ENCODE measurements at regions not wholly inside any gene's neighbourhood (a gene's known extent, or its start where the extent isn't known, plus 50 kb on each side); places are given as distances from the start of the nearest gene placed in this dataset.

DNA sequence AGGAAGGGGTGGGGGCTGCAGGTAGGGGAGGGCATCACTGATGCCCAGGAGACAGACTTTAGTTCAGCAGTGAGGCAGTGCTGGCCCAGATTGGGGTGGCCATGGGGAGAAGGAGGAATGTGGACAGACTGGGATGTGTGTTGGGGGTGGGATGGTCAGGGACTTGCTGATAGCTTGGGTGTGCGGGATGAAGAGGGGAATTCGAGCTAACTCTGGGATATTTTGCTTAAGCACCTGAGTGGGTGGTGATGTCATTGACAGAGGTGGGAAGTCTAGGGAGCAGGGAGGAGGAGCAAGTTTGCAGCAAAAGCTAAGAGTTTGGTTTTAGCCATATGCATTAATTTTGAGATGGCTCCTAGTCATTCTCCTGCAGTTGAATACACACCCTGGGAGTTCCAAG, 207.5 kb downstream of the RPLP1 start:
- H3K27me3 ChIP-seq (replicated peaks; ENCODE audit: insufficient read depth, low read length), result no peaks in the 10 kb centered on the region
- H3K9ac ChIP-seq (ENCODE audit: low read length), result no peak overlapping the region
- H4K20me1 ChIP-seq (ENCODE audit: insufficient read depth, low read length), result no peaks in the 10 kb centered on the region
- no peaks in the 10 kb centered on the region for H3K36me3 ChIP-seq (replicated peaks; ENCODE audit: insufficient read depth, low read length)
- H3K9me2 ChIP-seq (replicated peaks; ENCODE audit: insufficient read depth, low read length), result no peaks in the 10 kb centered on the region
- DNase-seq, result no peak
- H3K27ac ChIP-seq (ENCODE audit: low read length), result no peak overlapping the region
- no peaks in the 10 kb centered on the region for H3K4me1 ChIP-seq (ENCODE audit: low read length)
- H2AFZ ChIP-seq (ENCODE audit: low read length), result no peak overlapping the region
- H3K79me2 ChIP-seq (ENCODE audit: low read length), result no peaks in the 10 kb centered on the region
- TF ChIP-seq EZH2 (optimal IDR thresholded peaks at IDR 0.05; ENCODE audit: low read depth, low read length) (no peak), EZH2phosphoT487 (IDR thresholded peaks at IDR 0.05; ENCODE audit: low read length) (no peak)
- TF ChIP-seq, protein P1, sequence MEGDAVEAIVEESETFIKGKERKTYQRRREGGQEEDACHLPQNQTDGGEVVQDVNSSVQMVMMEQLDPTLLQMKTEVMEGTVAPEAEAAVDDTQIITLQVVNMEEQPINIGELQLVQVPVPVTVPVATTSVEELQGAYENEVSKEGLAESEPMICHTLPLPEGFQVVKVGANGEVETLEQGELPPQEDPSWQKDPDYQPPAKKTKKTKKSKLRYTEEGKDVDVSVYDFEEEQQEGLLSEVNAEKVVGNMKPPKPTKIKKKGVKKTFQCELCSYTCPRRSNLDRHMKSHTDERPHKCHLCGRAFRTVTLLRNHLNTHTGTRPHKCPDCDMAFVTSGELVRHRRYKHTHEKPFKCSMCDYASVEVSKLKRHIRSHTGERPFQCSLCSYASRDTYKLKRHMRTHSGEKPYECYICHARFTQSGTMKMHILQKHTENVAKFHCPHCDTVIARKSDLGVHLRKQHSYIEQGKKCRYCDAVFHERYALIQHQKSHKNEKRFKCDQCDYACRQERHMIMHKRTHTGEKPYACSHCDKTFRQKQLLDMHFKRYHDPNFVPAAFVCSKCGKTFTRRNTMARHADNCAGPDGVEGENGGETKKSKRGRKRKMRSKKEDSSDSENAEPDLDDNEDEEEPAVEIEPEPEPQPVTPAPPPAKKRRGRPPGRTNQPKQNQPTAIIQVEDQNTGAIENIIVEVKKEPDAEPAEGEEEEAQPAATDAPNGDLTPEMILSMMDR (IDR thresholded peaks at IDR 0.05; ENCODE audit: low read length), result no peak
- no peak overlapping the region for H3K4me3 ChIP-seq (ENCODE audit: low read length)
- no peaks in the 10 kb centered on the region for H3K9me3 ChIP-seq (replicated peaks; ENCODE audit: insufficient read depth, low read length)
- no peak overlapping the region for H3K4me2 ChIP-seq (ENCODE audit: low read depth, low read length)
- H3F3A ChIP-seq (ENCODE audit: insufficient read depth, low read length), result no peaks in the 10 kb centered on the region

DNA sequence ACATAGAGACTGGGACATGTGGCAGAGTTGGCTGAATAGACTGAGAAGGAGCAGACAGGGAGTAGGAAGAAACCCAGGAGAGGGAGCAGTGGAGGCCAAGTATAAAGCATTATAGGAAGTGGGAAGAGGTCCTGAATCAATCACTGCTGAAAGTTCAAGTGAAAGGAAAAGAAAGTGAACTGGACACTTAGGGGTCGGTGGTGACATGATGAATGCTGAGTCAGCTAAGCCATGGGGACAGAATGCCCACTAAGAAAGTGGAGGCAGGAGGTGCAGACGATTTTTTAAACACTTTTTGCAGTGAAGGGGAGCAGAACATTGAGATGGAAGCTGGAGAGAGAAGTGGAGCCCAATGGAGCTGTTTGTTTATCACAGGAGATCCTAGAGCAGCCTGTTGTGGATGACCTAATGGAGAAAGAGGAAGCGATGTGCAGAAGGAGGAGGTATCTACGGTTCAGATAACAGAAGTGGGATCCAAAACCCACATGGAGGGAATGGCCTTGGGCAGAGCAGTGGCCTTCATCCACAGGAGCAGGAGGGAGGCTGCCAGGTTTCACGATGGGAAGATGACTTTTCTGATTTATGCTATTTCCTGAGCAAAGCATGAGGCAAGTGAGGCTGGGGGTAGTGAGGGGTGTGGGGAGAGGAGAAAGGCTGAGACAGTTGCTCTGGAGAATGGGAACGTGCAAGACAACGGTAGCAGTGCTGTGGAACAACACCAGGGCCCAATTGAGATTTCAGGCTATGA, 208.2 kb downstream of the RPLP1 start:
- no peak for DNase-seq
- H3K4me3 ChIP-seq (ENCODE audit: low read length), result no peak overlapping the region
- H3K4me1 ChIP-seq (ENCODE audit: low read length), result no peaks in the 10 kb centered on the region
- H3K27ac ChIP-seq (ENCODE audit: low read length), result no peak overlapping the region
- no peak overlapping the region for H3K4me2 ChIP-seq (ENCODE audit: low read depth, low read length)
- H3K9ac ChIP-seq (ENCODE audit: low read length), result no peak overlapping the region
- H2AFZ ChIP-seq (ENCODE audit: low read length), result no peak overlapping the region
- H3K9me3 ChIP-seq (replicated peaks; ENCODE audit: insufficient read depth, low read length), result no peaks in the 10 kb centered on the region
- no peaks in the 10 kb centered on the region for H3K9me2 ChIP-seq (replicated peaks; ENCODE audit: insufficient read depth, low read length)
- H4K20me1 ChIP-seq (ENCODE audit: insufficient read depth, low read length), result no peaks in the 10 kb centered on the region
- no peaks in the 10 kb centered on the region for H3K79me2 ChIP-seq (ENCODE audit: low read length)
- no peaks in the 10 kb centered on the region for H3K27me3 ChIP-seq (replicated peaks; ENCODE audit: insufficient read depth, low read length)
- no peaks in the 10 kb centered on the region for H3F3A ChIP-seq (ENCODE audit: insufficient read depth, low read length)
- H3K36me3 ChIP-seq (replicated peaks; ENCODE audit: insufficient read depth, low read length), result no peaks in the 10 kb centered on the region
- TF ChIP-seq EZH2phosphoT487 (IDR thresholded peaks at IDR 0.05; ENCODE audit: low read length), result no peak
- TF ChIP-seq, protein P1 (IDR thresholded peaks at IDR 0.05; ENCODE audit: low read length), result no peak
- TF ChIP-seq EZH2 (optimal IDR thresholded peaks at IDR 0.05; ENCODE audit: low read depth, low read length), result no peak

DNA sequence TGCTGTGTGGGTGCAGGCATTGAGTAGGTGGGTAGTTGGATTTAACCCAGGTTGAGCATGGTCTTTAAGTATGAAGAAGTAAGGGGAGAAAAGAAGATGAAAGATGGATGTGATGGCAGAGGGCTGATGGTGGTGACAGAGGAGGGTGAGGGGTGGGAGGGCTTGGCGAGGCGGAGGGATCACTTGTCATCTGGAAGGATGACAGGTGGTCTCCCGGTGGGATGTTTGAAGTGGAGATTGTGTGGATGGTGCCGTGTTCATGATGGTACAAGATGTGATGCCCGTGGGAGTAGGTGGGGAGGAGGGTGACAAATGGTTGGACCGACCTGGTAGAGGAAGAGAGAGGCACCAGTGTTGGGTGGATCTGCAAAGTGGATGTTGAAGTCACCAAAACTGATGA, 208.8 kb downstream of the RPLP1 start:
- Histone ChIP-seq H3K79me2 (ENCODE audit: low read length) (no peaks in the 10 kb centered on the region), H2AFZ (ENCODE audit: low read length) (no peak overlapping the region), H3K27me3 (replicated peaks; ENCODE audit: insufficient read depth, low read length) (no peaks in the 10 kb centered on the region), H3K4me3 (ENCODE audit: low read length) (no peak overlapping the region), H3K9ac (ENCODE audit: low read length) (no peak overlapping the region), H3F3A (ENCODE audit: insufficient read depth, low read length) (peaks cover 2% of the 10 kb centered on the region; the same call in 1 of the 2 replicates), H3K9me2 (replicated peaks; ENCODE audit: insufficient read depth, low read length) (no peaks in the 10 kb centered on the region), H3K27ac (ENCODE audit: low read length) (no peak overlapping the region), H3K4me2 (ENCODE audit: low read depth, low read length) (no peak overlapping the region), H3K9me3 (replicated peaks; ENCODE audit: insufficient read depth, low read length) (no peaks in the 10 kb centered on the region), H3K4me1 (ENCODE audit: low read length) (peaks cover 5% of the 10 kb centered on the region), H3K36me3 (replicated peaks; ENCODE audit: insufficient read depth, low read length) (no peaks in the 10 kb centered on the region), H4K20me1 (ENCODE audit: insufficient read depth, low read length) (no peaks in the 10 kb centered on the region)
- DNase-seq, result no peak
- TF ChIP-seq, protein P1 (IDR thresholded peaks at IDR 0.05; ENCODE audit: low read length), result no peak
- TF ChIP-seq EZH2phosphoT487 (IDR thresholded peaks at IDR 0.05; ENCODE audit: low read length), result no peak
- no peak for TF ChIP-seq EZH2 (optimal IDR thresholded peaks at IDR 0.05; ENCODE audit: low read depth, low read length)

Data from MM.1S (cell line).